ENCODE measurements at regions not wholly inside any gene's neighbourhood (a gene's known extent, or its start where the extent isn't known, plus 50 kb on each side); places are given as distances from the start of the nearest gene placed in this dataset.

- BruUV-seq (replicated peaks): no TSS peak
- Histone ChIP-seq H2BK20ac (ENCODE audit: low read depth, low read length) (no peak overlapping the region), H3K27me3 (ENCODE audit: control insufficient read depth, insufficient read depth, low read length) (no peaks in the 10 kb centered on the region), H3K4me1 (ENCODE audit: control insufficient read depth, insufficient read depth, low read length) (no peaks in the 10 kb centered on the region; the same call in 1 of the 2 replicates), H2BK15ac (ENCODE audit: low read depth, low read length) (no peak overlapping the region), H3K9me1 (ENCODE audit: insufficient read depth, low read length) (no peaks in the 10 kb centered on the region), H3K4ac (ENCODE audit: low read depth, low read length) (no peak overlapping the region), H3K4me2 (ENCODE audit: low read depth, low read length) (no peak overlapping the region), H2AFZ (replicated peaks; ENCODE audit: low read length, poor library complexity) (no peak overlapping the region), H3K14ac (replicated peaks; ENCODE audit: low read depth, low read length) (no peak overlapping the region), H3K27ac (ENCODE audit: insufficient read depth, low read length) (no peak overlapping the region), H3K79me1 (ENCODE audit: low read depth in 1 of 2, low read length in 2 of 2) (no peaks in the 10 kb centered on the region), H3K36me3 (ENCODE audit: control insufficient read depth, insufficient read depth, low read length) (no peaks in the 10 kb centered on the region), H2AK5ac (ENCODE audit: low read depth, low read length) (no peak overlapping the region), H4K91ac (ENCODE audit: insufficient read depth, low read depth, low read length) (no peak overlapping the region), H4K20me1 (ENCODE audit: insufficient read depth, low read length) (no peaks in the 10 kb centered on the region), H3K23ac (ENCODE audit: low read depth, low read length) (no peak overlapping the region), H3K56ac (ENCODE audit: extremely low read depth, insufficient read depth, low read length) (no peak overlapping the region), H4K5ac (ENCODE audit: low read depth, low read length) (no peak overlapping the region), H2AK9ac (replicated peaks; ENCODE audit: low read depth, low read length, poor library complexity) (no peak overlapping the region), H2BK5ac (ENCODE audit: low read depth, low read length, poor library complexity, severe bottlenecking) (no peak overlapping the region), H3K9ac (ENCODE audit: low read depth, low read length) (no peak overlapping the region), H4K8ac (ENCODE audit: low read depth in 2 of 2, low read length in 2 of 2) (no peak overlapping the region), H2BK120ac (ENCODE audit: low read depth, low read length) (no peak overlapping the region), H3K9me3 (ENCODE audit: control insufficient read depth, insufficient read depth, low read length) (no peaks in the 10 kb centered on the region), H3K4me3 (ENCODE audit: insufficient read depth, low read depth, low read length) (no peak overlapping the region), H3K18ac (ENCODE audit: low read depth, low read length) (no peak overlapping the region)
- dilution Hi-C loops (cut with HindIII; ENCODE audit: low sequenced_read_pairs, unreplicated experiment) (no loop called here), in situ Hi-C loops (cut with MboI; ENCODE audit: low sequenced_read_pairs) (no loop called here), intact Hi-C loops (cut with micrococcal nuclease) (no loop called here)
- ChIA-PET POLR2A (ENCODE audit: unreplicated experiment) (no interaction called here), CTCF (no interaction called here)
- ATAC-seq (ENCODE audit: low read depth) (no peak), DNase-seq (no peak)
- no peak for TF ChIP-seq RAD21 (IDR thresholded peaks at IDR 0.05; ENCODE audit: low read length)
- TF ChIP-seq SMC3 (IDR thresholded peaks at IDR 0.05; ENCODE audit: low read depth, low read length): no peak
- TF ChIP-seq, protein P1, sequence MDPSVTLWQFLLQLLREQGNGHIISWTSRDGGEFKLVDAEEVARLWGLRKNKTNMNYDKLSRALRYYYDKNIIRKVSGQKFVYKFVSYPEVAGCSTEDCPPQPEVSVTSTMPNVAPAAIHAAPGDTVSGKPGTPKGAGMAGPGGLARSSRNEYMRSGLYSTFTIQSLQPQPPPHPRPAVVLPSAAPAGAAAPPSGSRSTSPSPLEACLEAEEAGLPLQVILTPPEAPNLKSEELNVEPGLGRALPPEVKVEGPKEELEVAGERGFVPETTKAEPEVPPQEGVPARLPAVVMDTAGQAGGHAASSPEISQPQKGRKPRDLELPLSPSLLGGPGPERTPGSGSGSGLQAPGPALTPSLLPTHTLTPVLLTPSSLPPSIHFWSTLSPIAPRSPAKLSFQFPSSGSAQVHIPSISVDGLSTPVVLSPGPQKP (IDR thresholded peaks at IDR 0.05; ENCODE audit: borderline replicate concordance, low read depth, low read length): no peak
- no peak for TF ChIP-seq RFX5 (IDR thresholded peaks at IDR 0.05; ENCODE audit: low read depth, low read length)
Measured at GRCh38 chr3:168325684-168326083, 230.0 kb upstream of the GOLIM4 start.
